ENCODE measurements at regions not wholly inside any gene's neighbourhood (a gene's known extent, or its start where the extent isn't known, plus 50 kb on each side); places are given as distances from the start of the nearest gene placed in this dataset.

DNA sequence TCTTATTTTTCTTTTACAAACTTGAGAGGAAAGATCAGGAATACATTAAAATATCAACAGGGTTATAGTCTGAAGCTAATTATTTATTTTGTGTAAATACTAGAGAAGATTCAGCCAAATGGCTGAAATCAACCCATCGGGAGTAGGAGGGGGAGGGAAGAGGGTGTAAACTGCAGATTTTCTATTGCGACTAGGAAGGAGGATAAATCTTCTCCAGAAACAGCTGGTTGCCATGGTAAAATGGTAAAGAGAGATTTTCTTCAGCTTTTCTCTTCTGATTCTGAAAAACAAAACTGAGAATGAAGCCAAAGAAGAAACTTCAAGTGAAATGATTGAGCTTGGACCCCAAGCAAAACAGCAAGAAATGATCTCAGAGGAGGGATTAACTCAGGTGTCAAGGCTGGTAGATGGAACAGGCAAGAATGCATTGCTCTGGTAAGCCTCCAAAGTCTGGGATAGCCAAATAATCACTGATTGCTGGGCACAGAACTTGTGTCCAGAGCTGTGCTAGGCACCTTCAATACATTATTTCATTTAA, 193.5 kb upstream of the SPTLC3 start:
- no peaks in the 10 kb centered on the region for H3K27me3 ChIP-seq (replicated peaks; ENCODE audit: insufficient read depth)
- no peaks in the 10 kb centered on the region for H3K4me1 ChIP-seq (replicated peaks)
- WGBS = 31% methylated on average over 2 of the region's 2 CpGs
- intact Hi-C loops (cut with DNase I) = no loop called here
- H3K36me3 ChIP-seq = no peaks in the 10 kb centered on the region
- no peak for DNase-seq (ENCODE audit: low spot score)
- H3K9me3 ChIP-seq = no peaks in the 10 kb centered on the region
- TF ChIP-seq POLR2AphosphoS5 (IDR thresholded peaks at IDR 0.05) = no peak
- no peak for TF ChIP-seq POLR2A (IDR thresholded peaks at IDR 0.05)
- TF ChIP-seq, protein P1, sequence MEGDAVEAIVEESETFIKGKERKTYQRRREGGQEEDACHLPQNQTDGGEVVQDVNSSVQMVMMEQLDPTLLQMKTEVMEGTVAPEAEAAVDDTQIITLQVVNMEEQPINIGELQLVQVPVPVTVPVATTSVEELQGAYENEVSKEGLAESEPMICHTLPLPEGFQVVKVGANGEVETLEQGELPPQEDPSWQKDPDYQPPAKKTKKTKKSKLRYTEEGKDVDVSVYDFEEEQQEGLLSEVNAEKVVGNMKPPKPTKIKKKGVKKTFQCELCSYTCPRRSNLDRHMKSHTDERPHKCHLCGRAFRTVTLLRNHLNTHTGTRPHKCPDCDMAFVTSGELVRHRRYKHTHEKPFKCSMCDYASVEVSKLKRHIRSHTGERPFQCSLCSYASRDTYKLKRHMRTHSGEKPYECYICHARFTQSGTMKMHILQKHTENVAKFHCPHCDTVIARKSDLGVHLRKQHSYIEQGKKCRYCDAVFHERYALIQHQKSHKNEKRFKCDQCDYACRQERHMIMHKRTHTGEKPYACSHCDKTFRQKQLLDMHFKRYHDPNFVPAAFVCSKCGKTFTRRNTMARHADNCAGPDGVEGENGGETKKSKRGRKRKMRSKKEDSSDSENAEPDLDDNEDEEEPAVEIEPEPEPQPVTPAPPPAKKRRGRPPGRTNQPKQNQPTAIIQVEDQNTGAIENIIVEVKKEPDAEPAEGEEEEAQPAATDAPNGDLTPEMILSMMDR (IDR thresholded peaks at IDR 0.05) = no peak
- H3K27ac ChIP-seq = no peak overlapping the region
- H3K4me3 ChIP-seq = no peak overlapping the region

DNA sequence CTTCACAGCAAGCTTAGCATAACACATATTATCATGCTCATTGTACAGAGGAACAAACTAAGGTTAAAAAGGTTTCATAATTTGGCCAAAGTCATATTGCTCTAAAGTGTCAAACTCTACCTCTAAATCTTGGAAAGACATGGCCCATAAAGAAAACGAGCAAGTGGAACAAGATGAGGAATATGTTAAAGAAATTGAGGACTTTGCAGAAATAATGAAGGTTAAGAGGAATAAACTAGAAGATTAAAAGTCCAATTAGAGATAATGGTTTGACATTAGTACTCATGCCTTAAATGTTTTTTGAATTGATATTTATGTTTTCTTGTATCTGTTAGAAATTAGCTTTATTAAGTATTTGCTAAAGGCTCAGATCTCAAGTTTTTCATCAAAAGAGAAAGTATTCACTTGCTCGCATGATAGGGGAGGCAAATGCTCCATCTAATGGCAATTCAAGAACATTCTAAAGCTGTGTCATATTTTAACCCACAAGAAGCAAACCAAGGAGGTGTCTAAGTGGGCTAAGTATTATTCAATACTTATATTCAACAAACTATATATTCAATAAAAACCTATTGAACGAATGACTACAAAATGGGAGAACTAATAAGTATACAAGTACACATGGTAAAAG, 192.9 kb upstream of the SPTLC3 start:
- no peak overlapping the region for H3K4me3 ChIP-seq
- DNase-seq (ENCODE audit: low spot score) = no peak
- no peaks in the 10 kb centered on the region for H3K36me3 ChIP-seq
- H3K27ac ChIP-seq = no peak overlapping the region
- H3K4me1 ChIP-seq (replicated peaks) = no peaks in the 10 kb centered on the region
- no peaks in the 10 kb centered on the region for H3K27me3 ChIP-seq (replicated peaks; ENCODE audit: insufficient read depth)
- 79% methylated on average over 3 of the region's 3 CpGs for WGBS
- H3K9me3 ChIP-seq = no peaks in the 10 kb centered on the region
- intact Hi-C loops (cut with DNase I) = no loop called here
- TF ChIP-seq POLR2A (IDR thresholded peaks at IDR 0.05) = no peak
- TF ChIP-seq POLR2AphosphoS5 (IDR thresholded peaks at IDR 0.05) = no peak
- TF ChIP-seq, protein P1 (IDR thresholded peaks at IDR 0.05) = no peak

DNA sequence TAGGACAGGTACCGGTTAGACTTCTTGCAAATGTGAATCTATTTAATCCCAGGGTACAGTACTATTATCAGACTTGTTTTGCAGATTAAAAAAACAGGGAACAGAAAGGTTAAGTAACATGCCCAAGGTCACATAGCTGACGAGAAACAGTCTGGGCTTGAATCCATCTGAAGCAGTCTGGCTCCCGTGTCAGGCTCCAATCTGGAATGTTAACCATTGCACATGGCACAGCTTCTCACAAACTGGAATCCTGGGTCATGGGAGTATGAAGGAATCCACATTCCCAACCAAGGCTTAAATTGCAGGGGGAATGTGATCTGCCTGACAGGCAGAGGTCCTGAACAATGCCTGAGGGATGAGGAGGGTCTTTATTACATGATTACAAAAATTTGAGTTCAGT, 187.5 kb upstream of the SPTLC3 start:
- intact Hi-C loops (cut with DNase I) = no loop called here

DNA sequence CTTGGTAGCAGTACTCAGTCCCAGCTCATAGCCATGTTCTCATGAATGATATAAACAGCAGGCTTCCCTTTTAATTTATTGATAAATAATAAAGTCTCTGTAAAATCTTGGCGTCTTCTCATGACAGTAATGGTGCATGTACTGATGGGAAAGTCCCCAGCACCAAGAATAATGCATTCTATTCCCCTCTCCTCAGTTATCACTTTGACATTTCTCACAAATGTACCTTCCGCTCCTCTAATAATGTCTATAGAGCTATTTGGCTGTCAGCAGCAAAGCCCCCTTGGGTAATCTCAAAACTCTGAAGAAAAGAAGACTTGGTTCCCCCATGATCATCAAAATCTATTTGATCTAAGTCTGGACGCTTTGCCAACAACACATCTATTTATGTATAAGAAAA, 185.0 kb upstream of the SPTLC3 start:
- Histone ChIP-seq H3K4me3 (no peak overlapping the region), H3K4me1 (replicated peaks) (no peaks in the 10 kb centered on the region), H3K36me3 (no peaks in the 10 kb centered on the region), H3K27ac (no peak overlapping the region), H3K9me3 (no peaks in the 10 kb centered on the region), H3K27me3 (replicated peaks; ENCODE audit: insufficient read depth) (no peaks in the 10 kb centered on the region)
- no peak for DNase-seq (ENCODE audit: low spot score)
- 77% methylated on average over 3 of the region's 3 CpGs for WGBS
- no peak for TF ChIP-seq POLR2AphosphoS5 (IDR thresholded peaks at IDR 0.05)
- no peak for TF ChIP-seq POLR2A (IDR thresholded peaks at IDR 0.05)
- intact Hi-C loops (cut with DNase I) = no loop called here

More for the DNA sequence above, 187.5 kb upstream of the SPTLC3 start:
- H3K4me1 ChIP-seq (replicated peaks) = no peaks in the 10 kb centered on the region
- TF ChIP-seq, protein P1 (IDR thresholded peaks at IDR 0.05) = no peak
- TF ChIP-seq POLR2A (IDR thresholded peaks at IDR 0.05) (no peak), POLR2AphosphoS5 (IDR thresholded peaks at IDR 0.05) (no peak)
- no peak for DNase-seq (ENCODE audit: low spot score)
- H3K36me3 ChIP-seq = no peaks in the 10 kb centered on the region
- no peak overlapping the region for H3K4me3 ChIP-seq
- H3K27ac ChIP-seq = no peak overlapping the region
- no peaks in the 10 kb centered on the region for H3K27me3 ChIP-seq (replicated peaks; ENCODE audit: insufficient read depth)
- H3K9me3 ChIP-seq = no peaks in the 10 kb centered on the region
- WGBS = 63% methylated on average over 3 of the region's 3 CpGs

DNA sequence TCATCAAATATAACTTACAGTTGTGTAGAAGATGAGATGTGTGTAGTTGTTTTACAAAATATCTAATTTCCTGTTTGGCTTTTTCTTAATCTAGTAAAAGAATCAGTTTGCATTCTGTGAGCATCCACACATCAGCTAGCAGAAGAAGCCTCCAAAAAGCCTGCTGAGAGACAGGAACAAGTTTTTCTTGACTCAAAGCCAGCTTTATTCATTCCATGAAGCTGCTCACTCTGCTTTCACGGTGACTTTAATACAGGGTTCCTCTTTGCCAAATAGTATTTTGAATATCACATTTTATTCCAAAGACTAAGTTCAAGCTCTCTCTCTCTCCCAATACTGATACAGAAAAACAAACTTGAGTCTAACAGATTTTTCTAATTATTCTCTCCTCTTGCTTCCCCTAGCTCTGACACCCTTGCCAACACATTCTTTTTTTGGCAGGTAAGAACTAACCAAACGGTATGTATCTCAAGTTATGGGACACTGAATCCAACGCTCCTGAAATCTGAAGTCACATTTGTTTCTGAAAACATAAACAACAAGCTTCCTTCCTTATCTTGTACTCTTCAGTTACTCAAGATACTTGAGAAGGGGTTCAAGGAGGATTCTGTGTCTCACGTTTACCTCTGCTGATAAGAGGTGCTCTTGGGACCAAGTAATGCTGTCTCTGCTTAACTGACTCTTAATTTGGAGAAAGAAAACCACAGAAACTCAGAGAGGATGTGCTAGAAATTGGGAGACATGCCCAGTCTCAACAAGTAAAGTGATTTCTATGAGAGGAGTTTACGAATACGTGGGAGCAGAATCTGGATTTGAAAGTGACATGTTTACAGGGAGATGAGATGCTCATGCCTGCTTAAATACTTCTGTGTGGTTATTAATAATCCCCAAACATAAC, 184.2 kb upstream of the SPTLC3 start:
- Histone ChIP-seq H3K27me3 (replicated peaks; ENCODE audit: insufficient read depth) (no peaks in the 10 kb centered on the region), H3K27ac (no peak overlapping the region), H3K4me1 (replicated peaks) (no peaks in the 10 kb centered on the region), H3K36me3 (no peaks in the 10 kb centered on the region), H3K4me3 (no peak overlapping the region), H3K9me3 (no peaks in the 10 kb centered on the region)
- TF ChIP-seq POLR2AphosphoS5 (IDR thresholded peaks at IDR 0.05) (no peak), POLR2A (IDR thresholded peaks at IDR 0.05) (no peak)
- TF ChIP-seq, protein P1 (IDR thresholded peaks at IDR 0.05) = no peak
- WGBS = 28% methylated on average over 6 of the region's 6 CpGs
- intact Hi-C loops (cut with DNase I) = no loop called here
- DNase-seq (ENCODE audit: low spot score) = no peak
